ENCODE measurements at regions not wholly inside any gene's neighbourhood (a gene's known extent, or its start where the extent isn't known, plus 50 kb on each side); places are given as distances from the start of the nearest gene placed in this dataset.

GRCh38 chr12:88308825-88309224 is 166.7 kb downstream of the TMTC3 start:
- TF ChIP-seq EZH2 (IDR thresholded peaks at IDR 0.05; ENCODE audit: insufficient read depth, poor library complexity, severe bottlenecking), result no peak
- 0 out of 2 replicates have a peak, but pooled peaks have one; percentile 23 for TF ChIP-seq EZH2phosphoT487 (IDR thresholded peaks at IDR 0.05; ENCODE audit: insufficient read depth, low read depth)

Data from GM23248 (cell line).